ENCODE measurements at regions not wholly inside any gene's neighbourhood (a gene's known extent, or its start where the extent isn't known, plus 50 kb on each side); places are given as distances from the start of the nearest gene placed in this dataset.

- TF ChIP-seq POLR2A (IDR thresholded peaks at IDR 0.05), result no peak
- no peak for TF ChIP-seq CTCF (IDR thresholded peaks at IDR 0.05)
- TF ChIP-seq EP300 (IDR thresholded peaks at IDR 0.05), result no peak
- TF ChIP-seq POLR2AphosphoS5 (IDR thresholded peaks at IDR 0.05), result no peak
These were observed 413.8 kb upstream of the RAB6C start for GRCh38 chr2:129565551-129566109.

Data from gastroesophageal sphincter (tissue), 3 donors.